Stimulated activated naive CD8-positive, alpha-beta T cell treated with anti-CD3 and anti-CD28 coated beads, Interleukin-15, Interleukin-2, amounts not matched to agents 100 U/mL and 50 U/mL, for 24 hours (primary cell): ENCODE measurements at regions not wholly inside any gene's neighbourhood (a gene's known extent, or its start where the extent isn't known, plus 50 kb on each side); places are given as distances from the start of the nearest gene placed in this dataset.

Source experiments
- ATAC-seq: fragments of 150-1000 bp; cut with Tn5 transposase; one replicate; pipeline ENCODE4 v1.10.0; 2021
- DNase-seq: peaks from one replicate; pipeline ENCODE4 v3.0.0; 2021

- no peak for DNase-seq
Observed at GRCh38 chr15:93271871-93272270, 182.9 kb upstream of the RGMA start.

GRCh38 chr15:93270937-93271467 lies 182.0 kb upstream of the RGMA start:
- DNase-seq (no peak), ATAC-seq (no peak)

More at GRCh38 chr15:93271871-93272270, 182.9 kb upstream of the RGMA start:
- ATAC-seq: no peak

GRCh38 chr15:93268066-93268465 lies 179.1 kb upstream of the RGMA start:
- no peak for ATAC-seq
- DNase-seq: no peak

GRCh38 chr15:93266291-93266690 lies 177.3 kb upstream of the RGMA start:
- DNase-seq (no peak), ATAC-seq (no peak)

- ATAC-seq (no peak), DNase-seq (no peak)
Observed at GRCh38 chr15:93265111-93265556, 176.1 kb upstream of the RGMA start.

GRCh38 chr15:93261845-93262244 lies 172.8 kb upstream of the RGMA start:
- DNase-seq (no peak), ATAC-seq (no peak)

GRCh38 chr15:93257920-93258319 lies 168.9 kb upstream of the RGMA start:
- no peak for ATAC-seq
- no peak for DNase-seq

GRCh38 chr15:93253681-93254080 lies 164.7 kb upstream of the RGMA start:
- ATAC-seq (no peak), DNase-seq (no peak)

GRCh38 chr15:93252780-93253179 lies 163.8 kb upstream of the RGMA start:
- DNase-seq (no peak), ATAC-seq (no peak)

GRCh38 chr15:93250950-93251349 lies 161.9 kb upstream of the RGMA start:
- DNase-seq (no peak), ATAC-seq (no peak)

- DNase-seq: no peak
Observed at GRCh38 chr15:93250209-93250608, 161.2 kb upstream of the RGMA start.

GRCh38 chr15:93249623-93250022 lies 160.6 kb upstream of the RGMA start:
- DNase-seq (no peak), ATAC-seq (no peak)

More at GRCh38 chr15:93250209-93250608, 161.2 kb upstream of the RGMA start:
- ATAC-seq: no peak

- no peak for DNase-seq
- ATAC-seq: no peak
Observed at GRCh38 chr15:93247466-93248121, 158.6 kb upstream of the RGMA start.

GRCh38 chr15:93246266-93247242 lies 157.5 kb upstream of the RGMA start:
- ATAC-seq: no peak

GRCh38 chr15:93245661-93246042 lies 156.6 kb upstream of the RGMA start:
- DNase-seq: no peak
- no peak for ATAC-seq

More at GRCh38 chr15:93246266-93247242, 157.5 kb upstream of the RGMA start:
- DNase-seq: no peak

GRCh38 chr15:93244696-93245660 lies 156.0 kb upstream of the RGMA start:
- ATAC-seq (no peak), DNase-seq (no peak)

GRCh38 chr15:93243573-93243972 lies 154.6 kb upstream of the RGMA start:
- ATAC-seq: no peak
- DNase-seq: no peak

- ATAC-seq (no peak), DNase-seq (no peak)
Observed at GRCh38 chr15:93241696-93242585, 152.9 kb upstream of the RGMA start.

GRCh38 chr15:93239993-93240392 lies 151.0 kb upstream of the RGMA start:
- ATAC-seq: no peak

GRCh38 chr15:93239591-93239990 lies 150.6 kb upstream of the RGMA start:
- DNase-seq: no peak
- no peak for ATAC-seq

More at GRCh38 chr15:93239993-93240392, 151.0 kb upstream of the RGMA start:
- no peak for DNase-seq

- no peak for ATAC-seq
Observed at GRCh38 chr15:93238641-93239040, 149.6 kb upstream of the RGMA start.

More at GRCh38 chr15:93238641-93239040, 149.6 kb upstream of the RGMA start:
- no peak for DNase-seq
